ENCODE measurements at regions not wholly inside any gene's neighbourhood (a gene's known extent, or its start where the extent isn't known, plus 50 kb on each side); places are given as distances from the start of the nearest gene placed in this dataset.

- TF ChIP-seq CTCF (IDR thresholded peaks at IDR 0.05; ENCODE audit: insufficient read depth, low read length) (no peak), POLR2AphosphoS5 (IDR thresholded peaks at IDR 0.05; ENCODE audit: low read depth) (no peak), GABPA (IDR thresholded peaks at IDR 0.05; ENCODE audit: low read depth) (no peak), SPI1 (IDR thresholded peaks at IDR 0.05; ENCODE audit: borderline replicate concordance, low read depth) (no peak)
- TF ChIP-seq, protein P1, sequence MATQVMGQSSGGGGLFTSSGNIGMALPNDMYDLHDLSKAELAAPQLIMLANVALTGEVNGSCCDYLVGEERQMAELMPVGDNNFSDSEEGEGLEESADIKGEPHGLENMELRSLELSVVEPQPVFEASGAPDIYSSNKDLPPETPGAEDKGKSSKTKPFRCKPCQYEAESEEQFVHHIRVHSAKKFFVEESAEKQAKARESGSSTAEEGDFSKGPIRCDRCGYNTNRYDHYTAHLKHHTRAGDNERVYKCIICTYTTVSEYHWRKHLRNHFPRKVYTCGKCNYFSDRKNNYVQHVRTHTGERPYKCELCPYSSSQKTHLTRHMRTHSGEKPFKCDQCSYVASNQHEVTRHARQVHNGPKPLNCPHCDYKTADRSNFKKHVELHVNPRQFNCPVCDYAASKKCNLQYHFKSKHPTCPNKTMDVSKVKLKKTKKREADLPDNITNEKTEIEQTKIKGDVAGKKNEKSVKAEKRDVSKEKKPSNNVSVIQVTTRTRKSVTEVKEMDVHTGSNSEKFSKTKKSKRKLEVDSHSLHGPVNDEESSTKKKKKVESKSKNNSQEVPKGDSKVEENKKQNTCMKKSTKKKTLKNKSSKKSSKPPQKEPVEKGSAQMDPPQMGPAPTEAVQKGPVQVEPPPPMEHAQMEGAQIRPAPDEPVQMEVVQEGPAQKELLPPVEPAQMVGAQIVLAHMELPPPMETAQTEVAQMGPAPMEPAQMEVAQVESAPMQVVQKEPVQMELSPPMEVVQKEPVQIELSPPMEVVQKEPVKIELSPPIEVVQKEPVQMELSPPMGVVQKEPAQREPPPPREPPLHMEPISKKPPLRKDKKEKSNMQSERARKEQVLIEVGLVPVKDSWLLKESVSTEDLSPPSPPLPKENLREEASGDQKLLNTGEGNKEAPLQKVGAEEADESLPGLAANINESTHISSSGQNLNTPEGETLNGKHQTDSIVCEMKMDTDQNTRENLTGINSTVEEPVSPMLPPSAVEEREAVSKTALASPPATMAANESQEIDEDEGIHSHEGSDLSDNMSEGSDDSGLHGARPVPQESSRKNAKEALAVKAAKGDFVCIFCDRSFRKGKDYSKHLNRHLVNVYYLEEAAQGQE (IDR thresholded peaks at IDR 0.05; ENCODE audit: insufficient replicate concordance, low read depth): no peak
Measured at GRCh38 chr6:14965424-14966075, 280.3 kb upstream of the JARID2 start.

Measured in HL-60 (cell line).